GM20000 (cell line): ENCODE measurements at regions not wholly inside any gene's neighbourhood (a gene's known extent, or its start where the extent isn't known, plus 50 kb on each side); places are given as distances from the start of the nearest gene placed in this dataset.

Experiments used
- DNase-seq: peaks from one replicate; pipeline ENCODE4 v3.0.0; 2012; ENCODE audit warnings: low spot score
- TF ChIP-seq, protein P1 (sequence below): IDR thresholded peaks from 2 replicates; pipeline ENCODE4 v1.5.1; 2012; ENCODE audit warnings: mild to moderate bottlenecking, control low read depth; ENCODE audit errors: extremely low read depth, missing control alignments

DNA sequence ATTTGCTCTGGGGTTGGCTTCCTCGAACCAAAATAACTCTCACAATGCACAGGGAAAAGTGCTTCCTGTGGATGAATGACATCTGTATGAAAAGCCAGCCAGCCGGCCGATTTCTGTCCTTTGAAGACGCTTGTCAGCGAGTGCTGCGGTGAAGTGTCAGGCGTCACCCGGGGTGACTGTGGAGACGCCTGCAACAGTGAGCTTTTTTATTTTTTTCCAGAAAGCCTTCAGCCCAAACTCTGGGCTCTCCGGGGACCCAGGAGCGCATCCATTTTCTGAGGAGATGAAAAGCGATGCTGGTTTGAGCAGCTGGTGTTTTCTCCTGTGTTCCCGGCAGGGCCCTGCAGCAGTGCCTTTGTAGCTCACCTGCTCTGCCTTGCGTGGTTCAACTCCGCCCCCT is 147.9 kb upstream of the MYL2 start:
- TF ChIP-seq, protein P1, sequence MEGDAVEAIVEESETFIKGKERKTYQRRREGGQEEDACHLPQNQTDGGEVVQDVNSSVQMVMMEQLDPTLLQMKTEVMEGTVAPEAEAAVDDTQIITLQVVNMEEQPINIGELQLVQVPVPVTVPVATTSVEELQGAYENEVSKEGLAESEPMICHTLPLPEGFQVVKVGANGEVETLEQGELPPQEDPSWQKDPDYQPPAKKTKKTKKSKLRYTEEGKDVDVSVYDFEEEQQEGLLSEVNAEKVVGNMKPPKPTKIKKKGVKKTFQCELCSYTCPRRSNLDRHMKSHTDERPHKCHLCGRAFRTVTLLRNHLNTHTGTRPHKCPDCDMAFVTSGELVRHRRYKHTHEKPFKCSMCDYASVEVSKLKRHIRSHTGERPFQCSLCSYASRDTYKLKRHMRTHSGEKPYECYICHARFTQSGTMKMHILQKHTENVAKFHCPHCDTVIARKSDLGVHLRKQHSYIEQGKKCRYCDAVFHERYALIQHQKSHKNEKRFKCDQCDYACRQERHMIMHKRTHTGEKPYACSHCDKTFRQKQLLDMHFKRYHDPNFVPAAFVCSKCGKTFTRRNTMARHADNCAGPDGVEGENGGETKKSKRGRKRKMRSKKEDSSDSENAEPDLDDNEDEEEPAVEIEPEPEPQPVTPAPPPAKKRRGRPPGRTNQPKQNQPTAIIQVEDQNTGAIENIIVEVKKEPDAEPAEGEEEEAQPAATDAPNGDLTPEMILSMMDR = no peak
- DNase-seq = no peak

- TF ChIP-seq, protein P1 = no peak
Observed at GRCh38 chr12:111067498-111067897, 147.1 kb upstream of the MYL2 start.

DNA sequence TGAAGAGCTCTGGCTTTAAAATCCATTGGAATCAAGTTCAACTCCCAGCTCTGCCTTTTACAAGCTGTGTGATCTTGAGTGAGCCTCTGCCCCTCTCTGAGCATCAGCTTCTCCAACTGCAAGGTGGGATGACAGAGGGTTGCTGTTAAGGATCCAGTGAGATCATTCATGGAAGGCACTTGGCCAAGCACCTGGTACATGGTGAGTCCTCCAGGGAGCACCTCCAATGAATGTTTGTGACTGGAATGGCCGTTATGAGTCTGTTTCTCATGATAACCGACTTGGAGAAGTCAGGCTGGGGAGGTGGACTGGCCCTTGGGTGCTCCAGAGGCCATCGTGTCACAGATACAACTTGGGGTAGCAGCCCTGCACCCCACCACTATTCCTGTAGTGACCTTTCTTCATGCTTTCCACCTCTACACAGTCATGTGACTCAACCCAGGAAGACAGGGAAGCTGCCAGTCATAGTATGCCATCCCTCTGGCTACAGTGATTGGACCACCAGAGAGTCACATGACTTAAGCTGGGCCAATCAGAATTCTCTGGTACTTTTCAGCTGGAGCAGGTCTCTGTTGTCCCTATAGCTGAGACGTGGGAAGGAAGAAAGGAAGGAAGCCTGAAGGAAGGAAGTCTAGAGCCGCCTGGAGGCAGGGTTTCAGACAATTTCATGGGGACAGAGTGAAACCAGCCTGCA is 146.5 kb upstream of the MYL2 start:
- no peak for DNase-seq
- TF ChIP-seq, protein P1 = no peak

More at GRCh38 chr12:111067498-111067897, 147.1 kb upstream of the MYL2 start:
- DNase-seq = no peak

GRCh38 chr12:111064982-111065381 is 144.6 kb upstream of the MYL2 start:
- TF ChIP-seq, protein P1 = no peak
- DNase-seq = no peak

DNA sequence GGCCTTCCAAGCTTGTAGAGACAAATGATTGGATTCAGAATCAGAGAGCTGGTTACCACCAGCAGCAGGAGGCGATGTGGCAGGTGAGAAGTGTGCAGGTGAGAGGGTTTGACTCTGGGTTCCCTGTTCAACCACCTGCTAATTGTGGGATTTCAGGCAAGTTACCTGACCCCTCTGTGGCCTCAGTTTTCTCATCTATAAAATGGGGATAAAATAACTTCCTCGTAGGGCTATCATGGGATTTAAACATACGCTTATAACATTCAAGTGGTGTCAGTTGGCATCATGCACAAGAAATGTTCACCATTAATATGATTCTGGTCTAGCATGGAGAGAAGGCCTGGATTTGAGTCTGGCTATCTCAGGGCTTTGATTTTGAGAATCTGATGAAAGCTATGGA is 143.8 kb upstream of the MYL2 start:
- no peak for DNase-seq
- TF ChIP-seq, protein P1 = no peak

DNA sequence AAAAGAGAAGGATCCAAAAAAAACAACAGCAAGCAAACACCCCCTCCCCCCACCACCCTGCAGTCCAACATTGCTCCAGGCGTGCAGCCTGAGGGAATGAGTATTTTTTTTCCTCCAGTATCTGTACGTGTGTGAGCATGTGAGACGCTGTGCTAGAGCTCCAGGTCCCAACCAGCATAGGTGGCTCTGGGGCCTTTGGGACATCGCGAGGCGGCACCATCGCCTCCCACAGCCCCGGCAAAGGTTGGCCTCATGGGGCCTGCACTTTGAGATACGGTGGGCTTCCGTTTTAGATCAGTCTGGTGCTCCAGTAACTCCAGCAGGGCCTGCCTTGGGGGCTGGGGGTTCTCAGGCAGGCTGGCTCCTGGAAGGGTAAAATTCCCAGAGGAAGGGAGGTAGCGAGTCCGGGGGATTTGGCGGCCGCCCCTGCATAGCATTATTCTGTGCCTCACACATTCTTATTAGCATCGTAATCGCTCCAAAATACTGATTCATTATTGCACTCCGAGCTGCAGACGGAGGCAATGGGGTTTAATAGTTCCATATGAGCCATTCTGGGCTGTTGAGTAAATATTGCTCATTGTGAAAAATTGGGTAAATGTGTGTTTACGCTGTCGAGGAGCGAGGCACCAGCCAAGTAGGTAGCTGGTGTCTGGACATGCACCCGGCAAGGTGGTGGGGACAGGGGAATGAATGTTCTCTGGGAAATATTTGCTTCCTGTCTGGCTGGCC is 143.1 kb upstream of the MYL2 start:
- TF ChIP-seq, protein P1 = no peak
- DNase-seq = no peak

DNA sequence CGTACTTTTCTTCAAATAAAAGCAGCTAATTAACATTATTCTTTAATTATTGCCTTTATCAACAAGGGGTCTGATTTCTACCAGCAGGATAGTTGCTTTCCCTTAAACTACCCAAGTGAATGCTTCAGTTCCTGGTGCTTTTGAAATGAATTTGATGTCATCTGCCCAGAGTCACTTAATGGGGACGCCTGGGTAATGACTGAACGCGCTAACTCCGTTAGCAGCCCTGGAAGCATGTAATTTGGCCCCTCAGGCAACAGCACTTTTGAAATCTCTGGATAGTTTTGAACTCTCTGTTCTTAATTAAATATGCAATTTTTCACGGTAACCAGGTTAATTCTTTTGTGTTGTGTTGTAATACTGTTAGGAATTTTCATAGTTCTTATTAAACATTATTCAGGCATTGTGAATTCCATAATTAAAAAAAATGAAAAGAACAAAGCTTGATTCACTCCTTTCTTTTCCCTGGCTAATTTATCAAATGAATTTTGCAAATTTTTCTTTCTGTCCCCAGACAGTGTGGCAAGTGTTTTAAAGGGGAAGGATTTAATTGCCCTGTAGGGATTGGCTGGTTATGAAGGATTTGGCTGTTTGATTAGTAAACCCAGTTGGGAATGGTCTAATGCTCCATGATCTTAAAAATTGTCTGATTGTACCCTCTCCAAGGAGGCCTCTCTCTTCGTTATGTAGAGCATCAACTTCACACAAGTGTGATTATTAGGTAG is 137.5 kb upstream of the MYL2 start:
- TF ChIP-seq, protein P1 = no peak
- DNase-seq = no peak
